Endometrial microvascular endothelial cells (primary cell): ENCODE measurements at regions not wholly inside any gene's neighbourhood (a gene's known extent, or its start where the extent isn't known, plus 50 kb on each side); places are given as distances from the start of the nearest gene placed in this dataset.
"Not testable (repeated sequence)": the region's sequence is repeated elsewhere in the genome, so short reads cannot be mapped to it uniquely, and the experiment has no call there.

Experiments used
- in situ Hi-C: cut with HindIII; loops from 2 replicates; pipeline ENCODE4 v1.10.0; 2017; ENCODE audit warnings: low sequenced_read_pairs, low pct_unique_long_range_greater_than_20kb; ENCODE audit errors: inconsistent ontology term

GRCh38 chr4:112923516-112923915, 125.9 kb upstream of the ANK2 start:
- in situ Hi-C loops = no loop called here

GRCh38 chr4:112926819-112927218, 122.6 kb upstream of the ANK2 start:
- in situ Hi-C loops = no loop called here

GRCh38 chr4:112927544-112927943, 121.9 kb upstream of the ANK2 start:
- in situ Hi-C loops = no loop called here

- in situ Hi-C loops = no loop called here
Observed at GRCh38 chr4:112931001-112931400, 118.5 kb upstream of the ANK2 start.

- in situ Hi-C loops = no loop called here
Observed at GRCh38 chr4:112933790-112934189, 115.7 kb upstream of the ANK2 start.

- in situ Hi-C loops = no loop called here
Observed at GRCh38 chr4:112938461-112939058, 110.9 kb upstream of the ANK2 start.

- in situ Hi-C loops = no loop called here
Observed at GRCh38 chr4:112939901-112940300, 109.6 kb upstream of the ANK2 start.

- in situ Hi-C loops = no loop called here
Observed at GRCh38 chr4:112940336-112940735, 109.1 kb upstream of the ANK2 start.

GRCh38 chr4:112942077-112942476, 107.4 kb upstream of the ANK2 start:
- in situ Hi-C loops = no loop called here

GRCh38 chr4:112942997-112943396, 106.5 kb upstream of the ANK2 start:
- in situ Hi-C loops = no loop called here

- in situ Hi-C loops = no loop called here
Observed at GRCh38 chr4:112944006-112944405, 105.4 kb upstream of the ANK2 start.

GRCh38 chr4:112946127-112946526, 103.3 kb upstream of the ANK2 start:
- in situ Hi-C loops = no loop called here

- in situ Hi-C loops = no loop called here
Observed at GRCh38 chr4:112947616-112948015, 101.8 kb upstream of the ANK2 start.

- in situ Hi-C loops = no loop called here
Observed at GRCh38 chr4:112951362-112952312, 97.8 kb upstream of the ANK2 start.

GRCh38 chr4:112952313-112952700, 97.1 kb upstream of the ANK2 start:
- in situ Hi-C loops = no loop called here

- in situ Hi-C loops = no loop called here
Observed at GRCh38 chr4:112953262-112953661, 96.2 kb upstream of the ANK2 start.

- in situ Hi-C loops = no loop called here
Observed at GRCh38 chr4:112954286-112954685, 95.2 kb upstream of the ANK2 start.

- in situ Hi-C loops = no loop called here
Observed at GRCh38 chr4:112956484-112956896, 93.0 kb upstream of the ANK2 start.

GRCh38 chr4:112957764-112958163, 91.7 kb upstream of the ANK2 start:
- in situ Hi-C loops = not testable (repeated sequence)

- in situ Hi-C loops = no loop called here
Observed at GRCh38 chr4:112966701-112967488, 82.6 kb upstream of the ANK2 start.
